Activated CD8-positive, alpha-beta memory T cell treated with anti-CD3 and anti-CD28 coated beads for 48 hours (primary cell): ENCODE measurements at regions not wholly inside any gene's neighbourhood (a gene's known extent, or its start where the extent isn't known, plus 50 kb on each side); places are given as distances from the start of the nearest gene placed in this dataset.
"Not testable (repeated sequence)": the region's sequence is repeated elsewhere in the genome, so short reads cannot be mapped to it uniquely, and the experiment has no call there.

ENCODE experiments used
- DNase-seq, 3 experiments: peaks; one replicate each; pipeline ENCODE4 v3.0.0-alpha.2; 2020; ENCODE audit warnings: low read depth in 2 of 3, low spot score in 2 of 3

- no peak for DNase-seq
Measured at GRCh38 chr21:14617871-14618270, 71.8 kb upstream of the SAMSN1 start.

- no peak for DNase-seq
Measured at GRCh38 chr21:14617040-14617393, 70.9 kb upstream of the SAMSN1 start.

- no peak for DNase-seq
Measured at GRCh38 chr21:14616380-14617039, 70.4 kb upstream of the SAMSN1 start.

- no peak for DNase-seq
Measured at GRCh38 chr21:14615359-14615974, 69.4 kb upstream of the SAMSN1 start.

GRCh38 chr21:14614287-14614686 lies 68.2 kb upstream of the SAMSN1 start:
- no peak for DNase-seq

GRCh38 chr21:14613486-14614224 lies 67.5 kb upstream of the SAMSN1 start:
- no peak for DNase-seq

- DNase-seq: not testable (repeated sequence)
Measured at GRCh38 chr21:14610119-14610518, 64.0 kb upstream of the SAMSN1 start.

- DNase-seq: no peak
Measured at GRCh38 chr21:14609274-14609673, 63.2 kb upstream of the SAMSN1 start.

GRCh38 chr21:14607262-14607661 lies 61.1 kb upstream of the SAMSN1 start:
- no peak for DNase-seq

GRCh38 chr21:14603202-14603601 lies 57.1 kb upstream of the SAMSN1 start:
- no peak for DNase-seq

GRCh38 chr21:14602382-14602958 lies 56.4 kb upstream of the SAMSN1 start:
- DNase-seq: no peak

- no peak for DNase-seq
Measured at GRCh38 chr21:14600569-14601297, 54.6 kb upstream of the SAMSN1 start.

- no peak for DNase-seq
Measured at GRCh38 chr21:14598065-14598464, 52.0 kb upstream of the SAMSN1 start.
